ENCODE measurements at regions not wholly inside any gene's neighbourhood (a gene's known extent, or its start where the extent isn't known, plus 50 kb on each side); places are given as distances from the start of the nearest gene placed in this dataset.
"Not testable (repeated sequence)": the region's sequence is repeated elsewhere in the genome, so short reads cannot be mapped to it uniquely, and the experiment has no call there.

- no peak for DNase-seq
Measured at GRCh38 chr7:69439636-69440325, 158.5 kb upstream of the AUTS2 start.

GRCh38 chr7:69440976-69441375 lies 157.3 kb upstream of the AUTS2 start:
- DNase-seq = no peak

DNA sequence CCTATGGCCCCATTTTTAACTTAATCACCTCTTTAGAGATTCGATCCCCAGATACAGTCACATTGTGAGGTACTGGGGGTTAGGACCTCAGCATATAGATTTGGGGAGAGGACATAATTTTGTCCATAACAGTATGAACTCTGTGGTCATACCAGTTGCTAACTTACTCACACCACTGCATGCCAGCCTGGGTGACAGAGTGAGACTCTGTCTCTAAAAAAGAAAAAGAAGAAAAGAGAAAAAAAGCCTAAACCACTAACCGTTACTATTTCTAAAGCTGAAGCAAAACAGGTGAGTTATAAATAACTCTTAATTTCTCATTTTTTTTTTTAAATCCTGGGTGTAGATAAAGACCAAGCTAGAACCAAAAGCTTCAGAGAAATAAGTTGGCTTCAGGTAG lies 155.1 kb upstream of the AUTS2 start:
- no peak for DNase-seq

GRCh38 chr7:69445541-69445940 lies 152.7 kb upstream of the AUTS2 start:
- DNase-seq = no peak

- DNase-seq = not testable (repeated sequence)
Measured at GRCh38 chr7:69446213-69446612, 152.1 kb upstream of the AUTS2 start.

- no peak for DNase-seq
Measured at GRCh38 chr7:69448071-69448470, 150.2 kb upstream of the AUTS2 start.

- no peak for DNase-seq
Measured at GRCh38 chr7:69450456-69450855, 147.8 kb upstream of the AUTS2 start.

DNA sequence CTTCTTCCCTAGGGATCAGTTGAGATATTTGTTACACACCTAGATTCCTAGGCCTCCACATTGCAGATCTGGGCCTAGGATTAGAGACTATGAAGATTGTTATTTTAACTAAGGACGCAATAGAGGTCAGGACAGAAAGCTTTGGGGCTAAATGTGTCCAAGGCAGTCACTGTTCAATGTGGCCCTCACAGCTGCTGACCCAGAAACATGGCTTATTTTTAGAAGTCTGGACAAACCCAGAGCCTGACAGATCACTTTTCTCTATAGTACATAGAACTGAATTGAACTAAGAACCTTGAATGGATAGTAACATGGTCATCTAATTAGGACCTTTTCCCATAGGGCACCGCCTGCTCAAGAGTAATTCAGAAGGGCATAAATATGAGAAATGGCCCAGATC lies 146.6 kb upstream of the AUTS2 start:
- no peak for DNase-seq

DNA sequence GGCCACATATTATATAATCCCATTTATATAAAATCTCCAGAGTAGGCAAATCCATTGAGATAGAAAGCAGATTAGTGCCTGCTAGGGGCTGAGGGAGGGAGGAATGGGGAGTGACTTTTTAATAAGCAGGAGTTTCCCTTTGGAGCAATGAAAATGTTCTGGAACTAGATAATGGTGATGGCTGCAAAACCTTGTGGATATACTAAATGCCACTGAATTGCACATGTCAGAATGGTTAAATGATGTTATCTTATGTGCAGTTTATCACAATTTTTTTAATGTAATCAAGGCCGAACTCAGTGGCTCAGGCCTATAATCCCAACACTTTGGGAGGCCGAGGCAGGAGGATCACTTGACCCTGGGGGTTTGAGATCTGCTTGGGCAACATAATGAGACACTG lies 145.5 kb upstream of the AUTS2 start:
- no peak for DNase-seq

GRCh38 chr7:69457595-69458504 lies 140.4 kb upstream of the AUTS2 start:
- DNase-seq = no peak

- DNase-seq = no peak
Measured at GRCh38 chr7:69464035-69464434, 134.2 kb upstream of the AUTS2 start.

DNA sequence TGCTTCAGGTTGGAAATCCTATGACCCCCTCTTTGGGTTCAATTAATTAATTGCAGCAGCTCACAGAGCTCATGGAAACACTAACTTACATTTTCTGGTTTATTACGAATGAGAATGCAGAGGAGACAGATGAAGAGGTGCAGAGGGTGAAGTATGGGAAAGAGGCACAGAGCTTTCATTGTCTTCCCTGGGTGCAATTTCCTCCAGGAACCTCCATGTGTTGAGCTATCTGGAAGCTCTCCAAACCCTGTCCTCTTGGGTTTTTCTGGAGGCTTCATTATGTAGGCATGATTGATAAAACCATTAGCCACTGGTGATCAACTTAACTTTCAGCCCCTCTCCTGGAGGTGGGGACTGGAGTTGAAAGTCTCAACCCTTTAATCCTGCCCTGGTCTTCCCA lies 133.0 kb upstream of the AUTS2 start:
- DNase-seq = no peak

DNA sequence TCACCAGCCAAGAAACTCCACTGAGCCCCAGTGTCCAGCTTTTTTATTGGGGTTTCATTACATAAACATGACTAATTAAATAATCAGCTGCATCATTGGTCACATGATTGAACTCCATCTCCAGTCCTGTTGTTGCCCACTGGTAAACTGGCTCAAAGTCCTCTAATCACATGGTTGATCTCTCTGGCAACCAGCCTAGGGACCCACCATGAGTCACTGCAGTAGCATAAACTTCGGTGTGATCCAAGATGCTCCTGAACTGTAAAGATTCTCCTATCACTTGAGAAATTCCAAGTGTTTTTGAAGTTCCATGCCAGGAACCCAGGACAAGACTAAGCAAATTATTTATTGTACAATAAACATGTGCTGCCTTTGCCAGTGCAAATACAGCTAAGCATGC lies 130.4 kb upstream of the AUTS2 start:
- no peak for DNase-seq

DNA sequence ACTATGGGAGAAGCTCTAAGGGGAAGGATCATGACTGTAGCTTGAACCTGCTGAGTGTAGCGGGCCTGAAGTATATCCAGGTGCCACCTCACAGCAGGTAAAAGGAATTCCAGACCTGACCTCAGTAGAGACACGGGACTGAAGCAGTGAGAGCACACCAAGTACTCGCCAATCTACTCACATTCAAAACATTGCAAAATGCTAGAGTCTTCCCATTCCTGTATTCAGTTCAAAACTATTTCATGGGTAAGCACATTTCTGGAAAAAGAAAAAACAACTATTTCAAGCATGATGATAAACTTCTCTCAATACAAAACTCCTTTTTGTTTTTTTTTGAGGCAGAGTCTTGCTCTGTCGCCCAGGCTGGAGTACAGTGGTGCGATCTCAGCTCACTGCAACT lies 121.9 kb upstream of the AUTS2 start:
- no peak for DNase-seq

GRCh38 chr7:69482676-69483075 lies 115.6 kb upstream of the AUTS2 start:
- DNase-seq = no peak

GRCh38 chr7:69489533-69489932 lies 108.7 kb upstream of the AUTS2 start:
- DNase-seq = no peak

GRCh38 chr7:69498671-69499070 lies 99.6 kb upstream of the AUTS2 start:
- no peak for DNase-seq

- DNase-seq = no peak
Measured at GRCh38 chr7:69502358-69502757, 95.9 kb upstream of the AUTS2 start.

- DNase-seq = no peak
Measured at GRCh38 chr7:69504733-69505420, 93.4 kb upstream of the AUTS2 start.

GRCh38 chr7:69508736-69509135 lies 89.5 kb upstream of the AUTS2 start:
- DNase-seq = no peak

- no peak for DNase-seq
Measured at GRCh38 chr7:69510114-69510513, 88.2 kb upstream of the AUTS2 start.

DNA sequence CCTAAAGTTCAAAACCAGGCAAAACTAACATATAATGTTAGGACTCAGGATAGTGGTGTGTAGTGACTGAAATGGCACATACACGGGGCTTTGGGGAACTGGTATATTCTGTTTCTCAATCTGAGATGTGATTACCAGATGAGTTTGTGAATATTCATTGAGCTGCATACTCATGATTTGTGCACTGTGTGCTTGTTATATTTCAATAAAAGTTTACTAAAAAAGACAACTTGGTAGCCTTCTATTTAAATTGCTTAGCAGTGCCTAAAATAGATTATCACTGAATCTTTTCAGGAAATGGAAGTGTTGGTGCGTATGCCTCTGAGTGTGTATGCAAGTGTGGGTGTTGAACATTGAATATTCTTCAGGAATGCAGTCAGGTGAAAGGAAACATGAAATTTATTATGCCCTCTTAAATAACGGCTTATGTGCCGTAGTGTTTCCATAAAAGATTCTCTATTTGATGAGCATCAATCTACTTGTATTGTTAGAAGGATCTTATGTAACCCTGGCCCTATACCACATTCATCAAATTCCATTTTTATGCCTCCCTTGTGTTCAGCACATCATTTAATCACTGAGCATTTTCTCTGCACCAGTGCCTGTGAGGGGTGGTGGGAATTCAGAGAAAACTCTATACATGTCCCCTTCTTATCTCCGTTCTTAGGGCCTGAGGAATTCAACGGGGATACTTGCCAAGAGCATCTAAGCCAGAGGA lies 82.6 kb upstream of the AUTS2 start:
- DNase-seq = no peak

DNA sequence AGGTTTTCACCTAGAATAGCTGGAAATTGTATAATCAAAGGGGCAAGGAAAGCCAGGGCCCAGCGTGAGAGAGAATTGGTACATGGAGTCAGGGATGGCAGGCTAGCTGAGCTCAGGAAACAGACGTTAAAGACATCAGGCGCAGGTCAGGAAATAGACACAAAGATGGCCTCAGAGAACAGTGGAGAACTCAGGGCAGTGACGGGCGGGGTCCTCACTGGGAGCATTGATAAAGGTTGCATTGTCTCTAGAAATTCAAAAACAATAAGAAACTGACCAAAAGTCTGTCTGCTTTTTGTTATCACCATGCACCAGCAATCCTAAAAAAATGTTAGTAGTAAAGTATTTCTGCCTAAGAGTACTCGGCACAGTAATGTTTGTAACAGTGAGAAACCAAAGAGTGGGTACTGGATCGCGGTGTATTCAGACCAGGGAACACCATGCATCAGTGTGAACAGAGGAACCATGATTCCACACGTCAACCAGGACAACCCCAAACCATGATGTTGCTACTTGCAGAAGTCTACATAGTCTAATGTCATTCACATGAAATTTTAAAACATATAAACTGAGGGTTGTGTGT lies 81.9 kb upstream of the AUTS2 start:
- DNase-seq = no peak

Measured in NCI-H1048 (cell line).